HL-60 (cell line): ENCODE measurements at regions not wholly inside any gene's neighbourhood (a gene's known extent, or its start where the extent isn't known, plus 50 kb on each side); places are given as distances from the start of the nearest gene placed in this dataset.

Experiments used
- DNase-seq, 2 experiments: peaks; one replicate each; pipeline ENCODE4 v3.0.0-alpha.2; 2010 to 2020; ENCODE audit warnings: low read depth in 1 of 2, low spot score in 1 of 2
- H3K27ac ChIP-seq: fragments of 250-450 bp; sonication (Bioruptor Pico); replicated peaks from 2 replicates; pipeline ENCODE4 v1.5.1; 2020; ENCODE audit warnings: mild to moderate bottlenecking, moderate library complexity
- H3K27me3 ChIP-seq: fragments of 250-450 bp; sonication (Bioruptor Pico); 2 replicates; pipeline ENCODE4 v1.5.1; 2021; ENCODE audit warnings: mild to moderate bottlenecking, moderate library complexity; ENCODE audit not compliant: insufficient read depth, poor library complexity, severe bottlenecking
- H3K4me3 ChIP-seq: replicated peaks from 2 replicates; pipeline ENCODE4 v1.5.1; 2011; ENCODE audit warnings: mild to moderate bottlenecking, control low read depth, low read length; ENCODE audit not compliant: insufficient read depth
- GABPA ChIP-seq: IDR thresholded peaks from 2 replicates; pipeline ENCODE4 v1.6.1; 2012; ENCODE audit warnings: low read depth
- POLR2AphosphoS5 ChIP-seq: IDR thresholded peaks from 2 replicates; pipeline ENCODE4 v1.6.1; 2012; ENCODE audit warnings: low read depth
- SPI1 ChIP-seq: IDR thresholded peaks from 2 replicates; pipeline ENCODE4 v1.6.1; 2012; ENCODE audit warnings: low read depth, mild to moderate bottlenecking, borderline replicate concordance
- TF ChIP-seq, protein P1 (sequence below): IDR thresholded peaks from one replicate; pipeline ENCODE4 v1.5.1; 2011; ENCODE audit warnings: low read length, control low read depth, inconsistent platforms; ENCODE audit not compliant: insufficient read depth
- TF ChIP-seq, protein P2 (sequence below): IDR thresholded peaks from 2 replicates; pipeline ENCODE4 v1.6.1; 2012; ENCODE audit warnings: low read depth; ENCODE audit not compliant: insufficient replicate concordance

DNA sequence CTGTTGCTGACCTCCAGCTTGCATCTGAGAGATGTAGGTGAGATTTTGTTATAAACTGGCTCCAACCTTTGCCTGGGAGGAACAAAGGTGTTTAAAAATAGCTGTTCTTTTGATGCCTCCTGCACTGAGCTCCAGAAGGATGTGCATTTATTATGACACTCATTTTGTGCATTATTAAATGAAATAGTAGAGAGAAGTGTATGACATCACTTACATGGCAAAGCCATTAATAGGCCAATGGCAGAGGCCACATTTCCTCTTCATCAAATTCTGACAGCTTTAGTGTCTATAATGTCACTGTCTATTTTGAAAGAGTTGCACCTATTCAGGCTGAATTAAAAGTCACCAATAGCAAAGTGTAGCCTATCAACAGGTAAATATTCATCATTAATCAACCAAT is 564.6 kb downstream of the FLRT2 start:
- H3K27me3 ChIP-seq: no peaks in the 10 kb centered on the region
- TF ChIP-seq, protein P1, sequence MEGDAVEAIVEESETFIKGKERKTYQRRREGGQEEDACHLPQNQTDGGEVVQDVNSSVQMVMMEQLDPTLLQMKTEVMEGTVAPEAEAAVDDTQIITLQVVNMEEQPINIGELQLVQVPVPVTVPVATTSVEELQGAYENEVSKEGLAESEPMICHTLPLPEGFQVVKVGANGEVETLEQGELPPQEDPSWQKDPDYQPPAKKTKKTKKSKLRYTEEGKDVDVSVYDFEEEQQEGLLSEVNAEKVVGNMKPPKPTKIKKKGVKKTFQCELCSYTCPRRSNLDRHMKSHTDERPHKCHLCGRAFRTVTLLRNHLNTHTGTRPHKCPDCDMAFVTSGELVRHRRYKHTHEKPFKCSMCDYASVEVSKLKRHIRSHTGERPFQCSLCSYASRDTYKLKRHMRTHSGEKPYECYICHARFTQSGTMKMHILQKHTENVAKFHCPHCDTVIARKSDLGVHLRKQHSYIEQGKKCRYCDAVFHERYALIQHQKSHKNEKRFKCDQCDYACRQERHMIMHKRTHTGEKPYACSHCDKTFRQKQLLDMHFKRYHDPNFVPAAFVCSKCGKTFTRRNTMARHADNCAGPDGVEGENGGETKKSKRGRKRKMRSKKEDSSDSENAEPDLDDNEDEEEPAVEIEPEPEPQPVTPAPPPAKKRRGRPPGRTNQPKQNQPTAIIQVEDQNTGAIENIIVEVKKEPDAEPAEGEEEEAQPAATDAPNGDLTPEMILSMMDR: no peak
- TF ChIP-seq, protein P2, sequence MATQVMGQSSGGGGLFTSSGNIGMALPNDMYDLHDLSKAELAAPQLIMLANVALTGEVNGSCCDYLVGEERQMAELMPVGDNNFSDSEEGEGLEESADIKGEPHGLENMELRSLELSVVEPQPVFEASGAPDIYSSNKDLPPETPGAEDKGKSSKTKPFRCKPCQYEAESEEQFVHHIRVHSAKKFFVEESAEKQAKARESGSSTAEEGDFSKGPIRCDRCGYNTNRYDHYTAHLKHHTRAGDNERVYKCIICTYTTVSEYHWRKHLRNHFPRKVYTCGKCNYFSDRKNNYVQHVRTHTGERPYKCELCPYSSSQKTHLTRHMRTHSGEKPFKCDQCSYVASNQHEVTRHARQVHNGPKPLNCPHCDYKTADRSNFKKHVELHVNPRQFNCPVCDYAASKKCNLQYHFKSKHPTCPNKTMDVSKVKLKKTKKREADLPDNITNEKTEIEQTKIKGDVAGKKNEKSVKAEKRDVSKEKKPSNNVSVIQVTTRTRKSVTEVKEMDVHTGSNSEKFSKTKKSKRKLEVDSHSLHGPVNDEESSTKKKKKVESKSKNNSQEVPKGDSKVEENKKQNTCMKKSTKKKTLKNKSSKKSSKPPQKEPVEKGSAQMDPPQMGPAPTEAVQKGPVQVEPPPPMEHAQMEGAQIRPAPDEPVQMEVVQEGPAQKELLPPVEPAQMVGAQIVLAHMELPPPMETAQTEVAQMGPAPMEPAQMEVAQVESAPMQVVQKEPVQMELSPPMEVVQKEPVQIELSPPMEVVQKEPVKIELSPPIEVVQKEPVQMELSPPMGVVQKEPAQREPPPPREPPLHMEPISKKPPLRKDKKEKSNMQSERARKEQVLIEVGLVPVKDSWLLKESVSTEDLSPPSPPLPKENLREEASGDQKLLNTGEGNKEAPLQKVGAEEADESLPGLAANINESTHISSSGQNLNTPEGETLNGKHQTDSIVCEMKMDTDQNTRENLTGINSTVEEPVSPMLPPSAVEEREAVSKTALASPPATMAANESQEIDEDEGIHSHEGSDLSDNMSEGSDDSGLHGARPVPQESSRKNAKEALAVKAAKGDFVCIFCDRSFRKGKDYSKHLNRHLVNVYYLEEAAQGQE: no peak
- TF ChIP-seq GABPA (no peak), SPI1 (no peak)

DNA sequence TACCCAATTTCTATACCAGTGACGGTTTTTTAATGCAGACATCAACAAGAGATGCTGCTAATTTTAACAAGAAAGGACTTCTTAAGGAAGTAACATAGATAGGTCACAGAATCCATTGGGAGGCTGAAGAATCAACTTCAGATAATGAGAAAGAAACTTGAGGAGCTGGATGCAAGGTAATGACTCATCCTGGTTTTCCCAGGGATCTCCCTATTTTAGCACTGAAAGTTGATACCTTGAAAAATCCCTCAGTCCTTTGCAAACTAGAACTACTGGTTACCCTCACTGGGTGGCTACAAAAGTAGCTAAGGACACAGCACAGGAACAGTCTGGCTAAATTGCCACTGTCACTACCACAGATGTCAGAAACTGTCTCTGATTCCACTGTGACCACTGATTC is 561.9 kb downstream of the FLRT2 start:
- DNase-seq: no peak
- Histone ChIP-seq H3K27ac (no peak overlapping the region), H3K27me3 (no peaks in the 10 kb centered on the region), H3K4me3 (no peak overlapping the region)
- TF ChIP-seq SPI1: no peak
- TF ChIP-seq POLR2AphosphoS5: no peak
- TF ChIP-seq GABPA: no peak
- TF ChIP-seq, protein P1: no peak
- TF ChIP-seq, protein P2: no peak

More for the DNA sequence above, 564.6 kb downstream of the FLRT2 start:
- Histone ChIP-seq H3K4me3 (no peak overlapping the region), H3K27ac (no peak overlapping the region)
- DNase-seq: no peak

DNA sequence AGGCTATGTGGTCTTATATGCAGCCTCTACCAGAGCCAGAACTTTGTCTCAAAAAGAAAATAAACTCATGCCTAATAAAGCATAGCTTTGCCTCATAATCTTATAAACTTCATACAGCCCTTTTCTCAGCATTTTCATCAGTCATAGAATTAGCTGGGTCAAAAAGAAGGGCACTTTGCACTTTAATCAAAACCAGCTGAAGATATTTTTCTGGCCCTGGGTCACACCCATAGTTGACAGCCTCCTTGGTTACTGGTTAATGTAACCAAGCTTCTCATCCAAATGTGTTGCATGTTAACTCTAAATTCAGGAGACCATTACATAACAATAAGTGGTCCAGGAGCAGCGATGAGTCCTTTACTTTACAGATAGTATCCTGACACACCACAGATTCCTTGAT is 558.2 kb downstream of the FLRT2 start:
- TF ChIP-seq GABPA (no peak), SPI1 (no peak)
- TF ChIP-seq, protein P1: no peak
- TF ChIP-seq, protein P2: no peak

More for the DNA sequence above, 558.2 kb downstream of the FLRT2 start:
- Histone ChIP-seq H3K27me3 (no peaks in the 10 kb centered on the region), H3K27ac (no peak overlapping the region), H3K4me3 (no peak overlapping the region)
- DNase-seq: no peak
